A172 (cell line): ENCODE measurements at regions not wholly inside any gene's neighbourhood (a gene's known extent, or its start where the extent isn't known, plus 50 kb on each side); places are given as distances from the start of the nearest gene placed in this dataset.

Source experiments
- DNase-seq: peaks from one replicate; pipeline ENCODE4 v3.0.0-alpha.2; 2015; ENCODE audit warnings: low spot score

GRCh38 chr4:43345323-43345925 lies 452.9 kb downstream of the GRXCR1 start:
- no peak for DNase-seq

- DNase-seq = no peak
These were observed 456.1 kb downstream of the GRXCR1 start for GRCh38 chr4:43348591-43348990.

- no peak for DNase-seq
These were observed 459.7 kb downstream of the GRXCR1 start for GRCh38 chr4:43351970-43352806.

GRCh38 chr4:43352859-43353258 lies 460.3 kb downstream of the GRXCR1 start:
- DNase-seq = no peak

- DNase-seq = no peak
These were observed 461.0 kb downstream of the GRXCR1 start for GRCh38 chr4:43353552-43353951.

- no peak for DNase-seq
These were observed 464.3 kb downstream of the GRXCR1 start for GRCh38 chr4:43356786-43357185.

GRCh38 chr4:43357252-43357974 lies 464.9 kb downstream of the GRXCR1 start:
- DNase-seq = no peak

- no peak for DNase-seq
These were observed 467.8 kb downstream of the GRXCR1 start for GRCh38 chr4:43360296-43360695.

- DNase-seq = no peak
These were observed 470.5 kb downstream of the GRXCR1 start for GRCh38 chr4:43362875-43363636.

GRCh38 chr4:43369036-43369594 lies 476.6 kb downstream of the GRXCR1 start:
- DNase-seq = no peak

GRCh38 chr4:43373201-43373600 lies 480.7 kb downstream of the GRXCR1 start:
- no peak for DNase-seq

- no peak for DNase-seq
These were observed 481.8 kb downstream of the GRXCR1 start for GRCh38 chr4:43374216-43374751.

GRCh38 chr4:43379016-43379415 lies 486.5 kb downstream of the GRXCR1 start:
- DNase-seq = no peak

- DNase-seq = no peak
These were observed 487.6 kb downstream of the GRXCR1 start for GRCh38 chr4:43380093-43380492.

- DNase-seq = no peak
These were observed 498.6 kb downstream of the GRXCR1 start for GRCh38 chr4:43391069-43391468.

- no peak for DNase-seq
These were observed 502.5 kb downstream of the GRXCR1 start for GRCh38 chr4:43394976-43395375.

- DNase-seq = no peak
These were observed 507.2 kb downstream of the GRXCR1 start for GRCh38 chr4:43399726-43400125.

- no peak for DNase-seq
These were observed 509.9 kb downstream of the GRXCR1 start for GRCh38 chr4:43402393-43402792.

GRCh38 chr4:43410636-43411035 lies 518.1 kb downstream of the GRXCR1 start:
- no peak for DNase-seq

GRCh38 chr4:43411226-43411625 lies 518.7 kb downstream of the GRXCR1 start:
- DNase-seq = no peak

- no peak for DNase-seq
These were observed 530.8 kb downstream of the GRXCR1 start for GRCh38 chr4:43423276-43423675.
